GM18867 (cell line): ENCODE measurements at regions not wholly inside any gene's neighbourhood (a gene's known extent, or its start where the extent isn't known, plus 50 kb on each side); places are given as distances from the start of the nearest gene placed in this dataset.
"Not testable (repeated sequence)": the region's sequence is repeated elsewhere in the genome, so short reads cannot be mapped to it uniquely, and the experiment has no call there.

ENCODE experiments used
- ATAC-seq: cut with Tn5 transposase; IDR thresholded peaks from one replicate; pipeline ENCODE4 v1.9.1; 2021; ENCODE audit warnings: mild to moderate bottlenecking, moderate library complexity; ENCODE audit not compliant: unreplicated experiment

DNA sequence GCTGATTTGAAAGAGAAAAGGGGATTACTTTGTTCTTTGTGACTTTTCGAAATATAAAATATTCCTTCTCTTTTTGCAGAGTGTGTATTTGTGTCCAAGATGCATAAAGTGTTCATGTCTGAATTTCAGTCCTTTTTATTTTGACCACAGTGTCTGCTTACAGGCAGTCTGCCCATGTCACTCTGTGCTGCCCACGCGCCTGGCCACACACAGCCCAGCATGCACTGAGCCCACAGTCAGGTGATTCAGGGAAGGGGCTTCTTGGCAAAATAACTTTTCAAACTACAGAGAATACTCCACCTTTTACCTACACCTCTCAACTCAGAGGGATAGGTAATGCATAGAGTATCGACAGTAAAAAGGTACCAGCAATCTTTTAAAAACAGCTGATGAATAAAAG lies 142.5 kb upstream of the TRPC4 start:
- no peak for ATAC-seq

DNA sequence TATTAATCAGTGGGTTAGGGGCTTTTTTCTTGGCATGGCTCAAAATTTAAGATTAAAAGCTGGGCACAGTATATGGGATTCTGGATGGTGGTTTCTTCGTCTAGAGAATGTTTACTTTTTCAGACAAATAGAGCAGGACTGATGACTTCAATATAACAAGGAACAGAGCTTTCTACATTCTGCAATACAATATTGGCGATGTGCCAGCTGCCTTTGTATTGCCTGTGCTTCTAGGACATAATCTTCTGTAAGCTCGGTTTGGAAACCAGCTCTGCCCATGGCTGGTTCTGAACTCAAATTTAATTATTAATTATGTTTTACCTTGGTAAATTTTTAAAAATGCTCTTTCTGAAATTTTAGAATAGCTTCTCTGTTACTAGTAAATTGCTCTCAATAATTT lies 139.1 kb upstream of the TRPC4 start:
- ATAC-seq = no peak

DNA sequence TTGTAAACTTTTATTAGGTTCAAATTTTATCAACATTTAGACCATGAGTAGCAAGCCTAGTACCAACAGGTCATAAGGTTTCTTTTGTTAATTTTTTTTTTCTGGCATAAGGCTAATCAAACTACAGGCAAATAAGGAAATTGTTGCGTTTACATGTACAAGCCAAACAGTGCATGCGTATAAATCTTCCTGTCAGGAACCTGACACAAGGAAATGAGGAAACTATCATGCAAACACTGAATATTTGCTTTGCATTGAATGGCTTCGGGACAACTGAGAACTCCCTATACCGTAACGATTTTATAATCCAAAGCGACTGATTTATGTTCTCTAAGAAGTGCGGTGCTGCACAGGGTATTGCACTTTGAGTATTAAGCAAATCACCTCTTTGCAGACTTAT lies 133.0 kb upstream of the TRPC4 start:
- ATAC-seq = no peak

DNA sequence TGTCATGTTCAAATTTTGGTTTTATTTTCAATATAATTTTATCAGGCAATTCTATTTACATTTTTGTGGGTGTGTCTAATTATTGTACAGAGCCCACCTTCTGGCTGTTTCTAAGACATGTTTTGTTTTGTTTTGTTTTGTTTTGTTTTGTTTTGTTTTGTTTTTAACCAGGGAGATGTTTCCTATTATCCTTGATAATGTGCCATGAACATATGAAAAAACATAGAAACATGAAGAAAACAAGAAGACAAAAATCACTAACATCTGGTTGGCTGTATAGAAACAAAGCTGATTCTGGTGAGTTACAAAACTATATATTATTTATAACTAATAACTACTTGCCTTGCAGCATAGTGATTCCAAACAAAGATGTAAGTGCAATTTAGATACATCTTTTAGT lies 128.1 kb upstream of the TRPC4 start:
- no peak for ATAC-seq

DNA sequence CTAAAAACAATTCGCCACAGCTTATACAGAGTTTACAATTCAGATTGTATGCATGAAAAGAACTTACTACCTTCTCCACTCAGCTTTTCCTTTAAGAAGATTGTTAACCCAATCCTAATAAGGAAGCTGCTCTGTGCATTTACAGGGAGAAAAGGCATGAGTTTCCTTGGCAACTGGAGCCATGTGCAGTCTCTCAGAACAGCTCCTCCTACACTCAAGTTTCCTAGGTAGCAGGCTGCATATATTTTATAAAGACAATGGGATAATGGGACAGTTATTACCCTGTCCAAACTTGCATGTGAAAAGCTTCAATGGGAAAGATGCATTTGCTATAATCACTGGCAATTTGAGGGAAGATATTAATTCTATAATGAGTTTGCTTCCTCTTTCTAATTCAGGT lies 125.5 kb upstream of the TRPC4 start:
- ATAC-seq = no peak

DNA sequence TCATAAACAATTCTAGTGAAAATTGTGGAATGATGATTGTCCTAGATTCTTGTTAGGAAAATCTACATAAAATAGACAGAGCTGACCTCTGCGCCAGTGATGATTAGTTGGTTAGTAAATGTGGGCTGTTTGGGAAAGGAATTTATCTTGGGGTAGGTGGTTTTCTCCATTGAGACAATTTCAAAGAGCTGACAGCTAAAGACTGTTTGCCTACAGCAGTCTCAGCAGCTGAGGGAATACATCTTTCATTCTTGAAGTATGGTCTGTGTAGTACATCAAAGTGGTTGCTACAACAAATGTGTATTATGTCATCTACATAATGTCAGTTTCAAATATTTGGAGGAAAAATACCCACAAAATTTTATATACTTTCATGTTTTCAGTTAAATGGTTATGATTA lies 117.2 kb upstream of the TRPC4 start:
- ATAC-seq = no peak

DNA sequence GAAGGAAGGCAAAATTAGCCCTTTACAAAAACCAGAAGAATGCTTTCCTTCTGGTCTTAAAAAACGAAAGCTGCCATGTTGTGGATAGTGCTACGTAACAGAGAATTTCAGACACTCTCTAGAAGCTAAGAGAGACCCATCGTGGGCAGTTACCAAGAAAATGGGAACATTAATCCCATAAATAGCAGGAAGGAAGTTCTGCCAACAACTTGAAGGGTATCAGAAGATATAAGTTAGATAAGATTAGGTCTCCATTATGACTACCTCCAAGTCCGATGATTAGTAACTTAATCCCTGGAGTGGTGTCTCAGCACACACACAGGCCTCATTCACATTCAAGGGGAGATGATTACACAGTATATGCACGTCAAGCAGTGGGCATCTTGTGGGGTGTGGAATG lies 115.7 kb upstream of the TRPC4 start:
- ATAC-seq = no peak

DNA sequence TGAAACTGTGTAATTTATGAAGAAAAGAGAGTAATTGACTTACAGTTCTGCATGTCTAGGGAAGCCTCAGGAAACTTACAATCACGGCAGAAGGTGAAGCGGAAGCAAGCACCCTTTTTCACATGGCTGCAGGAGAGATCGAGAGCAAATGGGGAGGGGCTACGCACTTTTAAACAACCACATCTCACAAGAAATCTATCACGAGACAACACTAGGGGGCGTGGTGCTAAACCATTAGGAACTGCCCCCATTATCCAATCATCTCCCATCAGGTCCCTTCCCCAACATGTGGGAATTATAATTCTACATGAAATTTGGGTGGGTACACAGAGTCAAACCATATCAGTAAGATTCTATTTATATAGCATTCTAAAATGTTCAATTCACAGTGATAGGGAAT lies 114.8 kb upstream of the TRPC4 start:
- no peak for ATAC-seq

DNA sequence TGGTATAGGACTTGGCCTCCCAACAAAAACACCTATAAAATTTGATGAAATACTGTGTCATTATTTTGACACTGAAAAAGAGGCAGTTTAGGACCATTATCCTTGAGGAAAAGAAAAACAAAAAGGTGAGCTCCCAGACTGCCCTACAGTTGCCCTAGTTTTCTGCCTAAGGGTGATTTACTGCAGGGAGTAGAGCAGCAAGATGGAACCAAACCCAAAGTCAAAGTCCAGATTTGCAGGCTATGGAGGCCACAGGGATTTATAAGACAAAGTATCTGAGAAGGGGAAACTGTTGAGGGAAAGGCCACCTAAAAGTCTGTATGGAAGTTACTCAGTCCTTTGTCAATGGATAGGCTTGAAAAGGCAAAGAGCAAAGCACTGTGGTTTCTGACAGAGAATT lies 112.4 kb upstream of the TRPC4 start:
- ATAC-seq = no peak

DNA sequence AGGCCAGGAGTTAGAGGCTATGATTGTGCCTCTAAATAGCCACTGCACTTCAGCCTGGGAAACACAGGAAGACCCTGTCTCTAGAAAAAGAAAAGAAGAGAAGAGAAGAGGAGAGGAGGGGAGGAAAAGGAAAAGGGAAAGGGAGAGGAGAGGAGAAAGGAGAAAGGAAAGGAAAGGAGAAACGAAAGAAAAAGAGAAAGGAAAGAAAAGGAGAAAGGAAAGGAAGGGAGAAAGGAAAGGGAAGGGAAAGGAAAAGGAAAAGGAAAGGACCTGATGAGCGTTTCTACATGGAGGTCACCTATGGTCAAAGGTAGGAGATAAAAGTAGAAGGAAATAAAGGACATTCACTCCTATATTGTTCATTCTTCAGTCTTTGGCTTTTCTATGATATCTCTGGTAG lies 109.1 kb upstream of the TRPC4 start:
- no peak for ATAC-seq

DNA sequence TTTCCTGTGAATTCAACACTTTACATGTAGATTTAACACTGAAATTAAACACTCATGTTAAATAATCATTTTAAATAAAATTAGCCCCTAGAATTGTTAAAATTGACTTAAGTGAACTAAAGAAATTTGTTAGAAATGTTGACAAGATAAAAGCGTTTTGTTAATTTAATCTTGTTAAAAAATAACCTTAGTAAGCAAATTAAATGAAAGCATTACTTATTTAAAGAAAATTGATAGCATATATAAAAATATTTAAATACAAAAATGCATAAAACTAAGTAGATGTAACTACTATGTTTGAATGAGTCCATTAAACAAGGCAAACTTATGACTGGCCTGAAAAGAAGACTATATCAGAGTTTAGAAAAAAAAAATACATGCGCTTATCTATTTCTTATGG lies 99.0 kb upstream of the TRPC4 start:
- ATAC-seq = no peak

DNA sequence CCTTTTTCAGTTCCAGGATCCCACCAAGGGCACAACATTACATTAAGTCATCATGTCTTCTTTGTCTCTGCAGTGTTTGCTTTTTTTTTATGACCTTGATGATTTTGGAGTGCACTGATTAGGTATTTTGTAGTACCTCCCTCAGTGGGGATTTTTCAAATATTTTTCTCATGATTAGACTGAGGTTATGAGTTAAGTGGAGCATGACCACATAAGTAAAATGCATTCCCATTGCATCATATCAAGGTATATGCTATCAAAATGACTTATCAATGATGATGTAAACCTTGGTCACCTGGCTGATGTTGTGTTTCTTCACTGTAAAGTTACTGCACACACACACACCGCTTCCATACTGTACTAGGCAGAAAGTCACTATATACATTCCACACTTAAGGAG lies 96.7 kb upstream of the TRPC4 start:
- ATAC-seq = no peak

DNA sequence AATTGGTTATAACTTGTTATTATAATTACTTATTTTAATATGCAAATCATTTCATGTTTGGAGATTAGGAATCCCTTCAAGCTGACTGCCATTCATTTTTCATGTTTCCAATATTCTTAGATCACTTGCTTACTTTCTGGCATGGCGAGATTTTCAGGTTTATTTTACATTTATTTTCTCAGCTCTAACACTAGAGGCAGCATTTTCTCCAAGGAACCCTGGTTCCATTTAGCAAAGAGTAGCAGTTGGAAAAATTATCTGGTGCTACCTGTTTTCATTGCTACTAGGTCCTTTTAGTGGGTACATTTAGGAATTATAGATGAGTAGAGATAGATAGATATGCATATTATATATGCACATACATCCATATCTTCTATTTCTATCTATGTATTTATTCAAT lies 90.9 kb upstream of the TRPC4 start:
- no peak for ATAC-seq

DNA sequence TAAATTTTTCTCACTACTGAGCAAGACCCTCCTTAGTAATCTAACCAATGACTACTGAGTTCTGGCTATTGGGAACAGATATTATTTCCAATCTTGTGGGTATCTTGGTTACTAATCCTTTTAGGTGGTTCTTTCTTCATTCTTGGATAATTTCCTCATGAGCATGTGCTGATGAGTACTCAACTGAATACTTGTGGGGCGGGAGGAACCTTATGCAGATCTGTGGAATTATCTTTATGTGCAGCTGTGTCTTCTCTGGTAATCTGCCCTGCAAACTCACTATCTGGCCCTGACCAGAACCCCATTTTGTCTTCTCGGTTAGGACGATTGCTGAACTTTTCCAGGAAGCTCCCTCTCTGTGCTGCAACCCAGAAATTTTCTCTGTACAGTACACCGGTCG lies 89.7 kb upstream of the TRPC4 start:
- no peak for ATAC-seq

DNA sequence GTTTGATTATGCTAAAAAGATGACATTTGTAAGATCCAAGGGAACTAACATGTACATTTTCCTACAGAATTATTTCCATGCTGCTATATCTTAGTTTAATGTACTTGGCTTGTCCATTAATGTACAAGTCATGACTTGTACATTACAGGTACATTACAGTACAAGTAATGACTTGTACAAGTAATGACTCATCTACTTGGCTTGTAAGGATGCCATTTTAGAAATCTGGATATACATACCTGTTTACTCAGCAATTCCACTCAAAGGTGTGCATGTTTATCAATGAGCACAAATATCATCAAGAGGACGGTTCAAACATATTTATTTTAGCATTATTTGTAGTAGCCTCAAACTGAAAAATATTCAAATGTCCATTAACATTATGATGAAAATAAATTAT lies 87.0 kb upstream of the TRPC4 start:
- ATAC-seq = no peak

DNA sequence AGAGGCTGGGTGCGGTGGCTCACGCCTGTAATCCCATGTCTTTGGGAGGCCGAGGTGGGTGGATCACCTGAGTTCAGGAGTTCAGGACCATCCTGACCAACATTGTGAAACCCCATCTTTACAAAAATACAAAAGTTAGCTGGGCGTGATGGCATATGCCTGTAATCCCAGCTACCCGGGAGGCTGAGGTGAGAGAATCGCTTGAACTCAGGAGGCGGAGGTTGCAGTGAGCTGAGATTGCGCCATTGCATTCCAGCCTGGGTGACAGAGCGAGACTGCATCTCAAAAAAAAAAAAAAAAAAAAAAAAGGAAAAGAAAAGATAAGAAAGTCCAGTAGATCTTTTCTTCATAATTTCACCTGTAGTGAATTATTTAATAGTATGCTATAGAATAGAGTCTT lies 85.0 kb upstream of the TRPC4 start:
- ATAC-seq = not testable (repeated sequence)

DNA sequence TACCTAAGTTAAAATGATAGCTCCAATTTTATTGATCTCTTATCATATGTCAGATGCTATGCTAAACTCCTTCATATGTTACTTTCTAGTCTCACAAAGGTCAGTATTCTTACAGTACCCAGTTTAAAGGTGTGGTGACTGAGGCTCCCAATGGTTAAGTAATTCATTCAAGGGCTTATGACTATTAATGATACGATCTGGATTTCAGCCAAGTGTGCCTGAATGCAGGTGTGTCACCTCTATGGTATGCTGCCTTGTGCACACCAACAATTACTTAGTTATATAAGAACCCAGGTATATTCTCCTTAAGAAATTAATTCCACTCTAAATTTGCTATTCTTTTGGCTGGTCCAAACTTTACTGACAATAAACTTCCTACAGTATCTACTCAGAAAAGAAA lies 84.6 kb upstream of the TRPC4 start:
- no peak for ATAC-seq

DNA sequence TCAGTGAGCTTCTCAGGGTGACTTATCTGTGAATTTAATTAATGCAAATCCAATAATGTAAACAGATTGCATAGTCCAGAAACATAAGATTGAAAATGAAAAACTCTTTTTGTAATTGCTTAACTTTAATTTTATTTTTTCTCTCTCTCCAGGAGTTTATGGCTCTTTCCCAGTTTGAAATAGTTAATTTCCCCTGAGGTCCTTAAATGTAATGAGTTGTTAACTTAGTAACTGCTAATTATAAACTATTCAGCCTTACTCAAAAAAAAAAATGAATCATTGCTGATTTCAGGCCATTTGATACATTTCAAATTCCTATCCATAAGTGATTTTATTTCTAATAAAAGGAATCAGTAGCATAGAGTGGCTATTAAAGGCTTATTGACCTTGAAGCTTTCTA lies 84.1 kb upstream of the TRPC4 start:
- ATAC-seq = no peak

DNA sequence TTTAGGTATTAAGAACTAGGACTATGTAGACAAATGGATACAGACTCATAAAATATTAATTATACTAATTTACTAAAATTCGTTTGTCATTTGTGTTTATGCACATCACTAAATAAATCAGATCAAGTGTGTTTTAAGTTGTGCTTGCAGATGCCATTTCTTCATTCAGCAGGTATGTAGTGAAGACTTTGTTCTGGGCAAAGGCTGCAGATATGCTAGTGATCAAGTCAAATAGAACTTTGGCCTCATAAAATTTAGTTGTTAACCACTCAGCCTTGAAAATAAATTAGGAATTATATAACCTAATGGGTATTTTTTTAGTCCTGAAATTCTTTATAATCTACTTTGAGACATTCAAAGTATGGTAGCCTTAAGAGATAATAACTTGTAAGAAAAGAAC lies 80.4 kb upstream of the TRPC4 start:
- ATAC-seq = no peak

DNA sequence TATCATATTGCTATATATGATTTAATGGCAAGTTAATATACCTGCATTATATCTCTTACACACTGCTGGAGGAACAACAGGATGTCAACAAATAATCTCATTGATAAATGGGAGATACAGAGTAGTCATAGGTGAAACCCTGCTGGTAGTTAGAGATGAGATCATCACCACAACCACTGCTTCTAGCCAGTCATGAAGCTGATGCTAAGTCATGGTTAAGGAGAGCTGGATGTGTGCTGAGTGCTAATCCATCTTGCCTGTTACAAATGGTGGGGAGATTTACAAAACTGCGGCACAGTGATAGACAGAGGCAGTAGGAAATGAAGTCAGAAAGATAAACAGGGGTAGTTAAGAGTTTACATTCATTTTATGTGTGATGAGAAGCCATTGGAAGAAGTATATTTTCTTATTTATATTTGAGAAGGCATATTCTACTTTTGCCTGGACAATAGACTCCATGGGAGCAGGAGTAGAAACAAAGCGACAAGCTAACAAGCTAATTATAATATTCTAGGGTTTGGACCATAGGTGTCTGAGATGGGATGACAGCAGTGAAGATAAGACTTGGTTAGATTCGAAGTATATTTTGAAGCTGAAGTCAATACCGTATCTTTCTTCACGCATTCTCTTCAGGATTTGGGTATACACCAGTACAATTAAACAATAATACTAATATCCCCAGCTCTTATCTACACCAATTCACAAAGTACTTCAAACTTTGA lies 78.0 kb upstream of the TRPC4 start:
- ATAC-seq = no peak

DNA sequence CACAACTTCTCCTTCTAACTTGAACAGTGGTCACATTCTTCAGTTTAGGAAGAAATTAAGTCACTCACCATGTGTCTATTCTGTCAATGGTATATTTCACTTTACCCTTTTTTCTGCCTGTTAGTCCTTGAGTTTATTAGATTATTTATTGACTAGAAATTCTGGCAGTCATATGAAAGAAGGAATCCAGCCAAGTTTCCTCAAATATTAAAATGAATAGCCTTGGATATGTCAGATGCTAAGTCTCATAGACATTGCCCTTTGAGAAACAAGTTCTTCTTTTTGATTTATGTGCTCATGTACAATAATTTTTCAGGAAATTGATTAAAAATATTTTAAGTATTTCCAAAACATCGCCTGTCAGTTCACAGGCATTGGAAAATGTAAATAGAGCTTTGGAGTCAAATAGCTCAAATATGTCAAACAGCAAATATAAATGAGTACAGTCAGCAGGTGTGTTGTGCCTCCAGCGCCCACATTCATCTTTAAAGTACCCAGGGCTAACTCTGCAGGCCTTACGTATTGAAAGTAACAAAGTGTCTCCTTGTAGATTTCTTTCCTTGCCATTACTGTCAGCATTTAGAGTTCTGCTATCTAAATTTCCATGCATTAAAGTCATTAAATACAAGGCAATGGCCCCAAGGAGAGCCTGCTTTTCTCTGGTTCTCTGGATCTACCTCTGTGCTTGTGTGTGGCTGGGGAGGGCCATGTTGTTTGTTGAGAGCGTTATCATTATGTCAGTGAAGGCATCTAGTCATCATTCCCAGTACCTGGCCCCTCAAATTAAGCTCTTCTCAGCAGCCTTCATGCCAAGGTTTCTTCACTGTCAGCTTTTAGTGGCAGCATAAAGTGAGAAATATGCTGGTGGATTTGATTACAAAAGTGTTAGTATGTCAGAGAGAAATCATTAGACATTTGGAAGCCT lies 76.3 kb upstream of the TRPC4 start:
- no peak for ATAC-seq

DNA sequence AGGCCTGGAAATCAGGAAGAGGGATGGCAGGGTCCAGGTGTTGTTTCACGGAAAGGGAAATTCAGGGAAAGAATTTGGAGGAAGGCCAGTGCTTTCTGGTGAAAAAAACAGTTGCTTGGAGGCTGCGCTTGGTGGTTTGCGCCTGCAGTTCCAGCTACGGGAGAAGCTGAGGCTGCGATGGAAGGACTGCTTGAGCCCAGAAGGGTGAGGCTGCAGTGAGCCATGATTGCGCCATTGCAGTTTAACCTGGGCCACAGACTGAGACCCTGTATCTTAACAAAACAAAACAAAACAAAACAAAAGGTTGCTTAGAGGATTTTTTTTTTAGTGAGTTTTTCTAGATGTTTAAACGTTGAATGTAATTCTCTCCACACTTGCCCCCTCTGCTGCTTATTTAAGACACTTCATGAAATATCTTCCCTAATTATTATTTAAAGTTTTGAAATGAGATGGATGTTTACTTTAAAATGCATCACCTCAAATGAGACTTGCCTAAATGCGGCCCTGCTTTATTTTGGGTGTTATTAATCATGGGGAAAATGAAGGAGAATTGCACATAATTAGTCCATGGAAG lies 75.4 kb upstream of the TRPC4 start:
- ATAC-seq = no peak
